GM18505 (cell line): ENCODE measurements at regions not wholly inside any gene's neighbourhood (a gene's known extent, or its start where the extent isn't known, plus 50 kb on each side); places are given as distances from the start of the nearest gene placed in this dataset.

Experiments used
- ATAC-seq: cut with Tn5 transposase; IDR thresholded peaks from one replicate; pipeline ENCODE4 v1.9.1; 2021; ENCODE audit not compliant: unreplicated experiment
- POLR2A ChIP-seq: IDR thresholded peaks from 4 replicates; pipeline ENCODE4 v1.6.1; 2011; ENCODE audit warnings: borderline replicate concordance; ENCODE audit not compliant: insufficient read depth, insufficient read length; ENCODE audit errors: extremely low read depth

- no peak for ATAC-seq
- no peak for TF ChIP-seq POLR2A
Observed at GRCh38 chr14:30305346-30305745, 253.6 kb upstream of the G2E3 start.

GRCh38 chr14:30309405-30309804 is 249.6 kb upstream of the G2E3 start:
- no peak for TF ChIP-seq POLR2A
- no peak for ATAC-seq

GRCh38 chr14:30312214-30312613 is 246.7 kb upstream of the G2E3 start:
- ATAC-seq = peak; percentile 83
- TF ChIP-seq POLR2A = no peak

GRCh38 chr14:30317729-30318128 is 241.2 kb upstream of the G2E3 start:
- no peak for TF ChIP-seq POLR2A

GRCh38 chr14:30322819-30323218 is 236.1 kb upstream of the G2E3 start:
- no peak for TF ChIP-seq POLR2A
- no peak for ATAC-seq

More at GRCh38 chr14:30317729-30318128, 241.2 kb upstream of the G2E3 start:
- no peak for ATAC-seq

- ATAC-seq = no peak
- TF ChIP-seq POLR2A = no peak
Observed at GRCh38 chr14:30330033-30330432, 228.9 kb upstream of the G2E3 start.

GRCh38 chr14:30330445-30330844 is 228.5 kb upstream of the G2E3 start:
- no peak for TF ChIP-seq POLR2A
- no peak for ATAC-seq

- TF ChIP-seq POLR2A = no peak
- no peak for ATAC-seq
Observed at GRCh38 chr14:30331030-30331429, 227.9 kb upstream of the G2E3 start.

GRCh38 chr14:30332374-30332773 is 226.6 kb upstream of the G2E3 start:
- TF ChIP-seq POLR2A = no peak
- ATAC-seq = no peak

- no peak for ATAC-seq
- TF ChIP-seq POLR2A = no peak
Observed at GRCh38 chr14:30333934-30334333, 225.0 kb upstream of the G2E3 start.

- ATAC-seq = no peak
- TF ChIP-seq POLR2A = no peak
Observed at GRCh38 chr14:30337456-30337855, 221.5 kb upstream of the G2E3 start.

GRCh38 chr14:30339311-30339901 is 219.6 kb upstream of the G2E3 start:
- no peak for TF ChIP-seq POLR2A

GRCh38 chr14:30340495-30340894 is 218.5 kb upstream of the G2E3 start:
- no peak for TF ChIP-seq POLR2A
- ATAC-seq = no peak

More at GRCh38 chr14:30339311-30339901, 219.6 kb upstream of the G2E3 start:
- ATAC-seq = no peak

GRCh38 chr14:30345511-30345910 is 213.4 kb upstream of the G2E3 start:
- no peak for ATAC-seq
- no peak for TF ChIP-seq POLR2A

GRCh38 chr14:30348445-30348844 is 210.5 kb upstream of the G2E3 start:
- ATAC-seq = no peak
- TF ChIP-seq POLR2A = no peak
